Pancreas (tissue), 10 donors: ENCODE measurements at regions not wholly inside any gene's neighbourhood (a gene's known extent, or its start where the extent isn't known, plus 50 kb on each side); places are given as distances from the start of the nearest gene placed in this dataset.
A peak's percentile ranks its signal among the peaks of the same experiment; 100 is the strongest.

Source experiments
- ATAC-seq, 4 donors: fragments of 200-7000 bp; cut with Tn5 transposase; one replicate each; pipeline versions ENCODE4 v1.8.0 to v1.9.1; 2020; ENCODE audit warnings: mild to moderate bottlenecking in 4 of 4, moderate library complexity in 4 of 4
- DNase-seq, 6 donors: peaks; one replicate each; pipeline ENCODE4 v3.0.0-alpha.2; 2020
- FAIRE-seq: peaks from 2 replicates; lab custom pipeline; 2012; peaks lifted over from hg19 to GRCh38; lab: Jason Lieb, UNC
- H3K27ac ChIP-seq, 4 donors: fragments of 200-600 bp; sonication (generic); 1 replicate in 3 of 4; 2 replicates in 1 of 4; pipeline versions ENCODE4 v1.5.0 to v1.8.0; 2020
- H3K27me3 ChIP-seq, 4 donors: fragments of 200-600 bp; one replicate each; pipeline ENCODE4 v1.8.0; 2021
- H3K36me3 ChIP-seq, 3 donors: fragments of 200-600 bp; sonication (generic) in 1 of 3; one replicate each; pipeline versions ENCODE4 v1.5.0 to v1.8.0; 2020 to 2021
- H3K4me1 ChIP-seq, 3 donors: fragments of 200-600 bp; one replicate each; pipeline ENCODE4 v1.8.0; 2021
- H3K4me3 ChIP-seq, 4 donors: fragments of 200-600 bp; sonication (generic) in 2 of 4; one replicate each; pipeline versions ENCODE4 v1.5.0 to v1.8.0; 2020 to 2021
- H3K9me3 ChIP-seq, 4 donors: fragments of 200-600 bp; one replicate each; pipeline ENCODE4 v1.8.0; 2021
- WGBS, 2 donors: extraction: QIAGEN DNeasy Blood & Tissue Kit; methylation state at CpG; one replicate each; pipeline ENCODE4 v1.1.7; 2013; 5-methylcytosine and 5-hydroxymethylcytosine counted together
- intact Hi-C, 3 donors: fragments of 100-400 bp; cut with DNase I; formaldehyde crosslinking; loops; one replicate each; pipeline versions ENCODE4 v1.11.1 to v1.14.2; 2022
- TF ChIP-seq, protein P1 (sequence below), 4 donors: fragments of 200-600 bp; sonication (generic) in 3 of 4; IDR thresholded peaks; one replicate each; pipeline versions ENCODE4 v1.5.0 to v1.8.0; 2021; ENCODE audit warnings: antibody characterized with exemption in 4 of 4
- donor health status: healthy with polysubstance abuse.
- donor health status: DM: no; HTN: no; CAD: no; lungs with moderate emphysema.
- donor health status: DM: no; HTN: no; CAD: no.
- donor health status: control.
- donor health status: control.
- donor health status: Bipolar disorder and iron deficiency.
- donor health status: DM: yes; HTN: yes; CAD: no.
- donor health status: DM: no; HTN: no; CAD: no.
- donor health status: DM: no; HTN: no; CAD: no.
- donor health status: DM: yes; HTN: yes; CAD: no.

DNA sequence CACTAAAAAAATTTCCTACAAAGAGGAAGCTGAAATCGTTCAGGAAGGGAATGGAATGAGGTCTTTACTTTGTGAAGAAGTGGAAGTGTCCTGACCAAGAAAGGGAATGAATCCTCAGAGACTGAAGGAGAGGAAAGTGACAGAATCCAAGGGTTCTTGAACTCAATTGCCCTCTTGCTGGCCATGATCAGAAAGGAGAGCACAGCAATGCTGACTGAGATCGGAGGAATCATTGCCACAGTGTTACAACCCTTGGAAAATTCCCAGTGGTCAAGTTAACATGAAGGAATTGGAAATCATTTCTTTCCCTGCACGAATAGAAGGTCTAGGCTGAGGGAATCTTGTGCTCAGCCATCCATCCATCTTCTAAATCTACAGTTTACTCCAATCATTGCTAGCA, 190.0 kb upstream of the NEIL3 start:
- no peaks in the 10 kb centered on the region for H3K36me3 ChIP-seq
- no peaks in the 10 kb centered on the region for H3K27me3 ChIP-seq
- ATAC-seq (peak in 1 of 4 donors; percentile 37), FAIRE-seq (no peak), DNase-seq (no peak)
- WGBS, 2 donors, result 29 to 55% methylated on average over 3 of the region's 3 CpGs
- H3K27ac ChIP-seq, result no peak overlapping the region
- intact Hi-C loops, result no loop called here
- TF ChIP-seq, protein P1, sequence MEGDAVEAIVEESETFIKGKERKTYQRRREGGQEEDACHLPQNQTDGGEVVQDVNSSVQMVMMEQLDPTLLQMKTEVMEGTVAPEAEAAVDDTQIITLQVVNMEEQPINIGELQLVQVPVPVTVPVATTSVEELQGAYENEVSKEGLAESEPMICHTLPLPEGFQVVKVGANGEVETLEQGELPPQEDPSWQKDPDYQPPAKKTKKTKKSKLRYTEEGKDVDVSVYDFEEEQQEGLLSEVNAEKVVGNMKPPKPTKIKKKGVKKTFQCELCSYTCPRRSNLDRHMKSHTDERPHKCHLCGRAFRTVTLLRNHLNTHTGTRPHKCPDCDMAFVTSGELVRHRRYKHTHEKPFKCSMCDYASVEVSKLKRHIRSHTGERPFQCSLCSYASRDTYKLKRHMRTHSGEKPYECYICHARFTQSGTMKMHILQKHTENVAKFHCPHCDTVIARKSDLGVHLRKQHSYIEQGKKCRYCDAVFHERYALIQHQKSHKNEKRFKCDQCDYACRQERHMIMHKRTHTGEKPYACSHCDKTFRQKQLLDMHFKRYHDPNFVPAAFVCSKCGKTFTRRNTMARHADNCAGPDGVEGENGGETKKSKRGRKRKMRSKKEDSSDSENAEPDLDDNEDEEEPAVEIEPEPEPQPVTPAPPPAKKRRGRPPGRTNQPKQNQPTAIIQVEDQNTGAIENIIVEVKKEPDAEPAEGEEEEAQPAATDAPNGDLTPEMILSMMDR (IDR thresholded peaks at IDR 0.05), result no peak
- H3K4me1 ChIP-seq, result no peaks in the 10 kb centered on the region
- no peak overlapping the region for H3K4me3 ChIP-seq
- H3K9me3 ChIP-seq, result no peaks in the 10 kb centered on the region

DNA sequence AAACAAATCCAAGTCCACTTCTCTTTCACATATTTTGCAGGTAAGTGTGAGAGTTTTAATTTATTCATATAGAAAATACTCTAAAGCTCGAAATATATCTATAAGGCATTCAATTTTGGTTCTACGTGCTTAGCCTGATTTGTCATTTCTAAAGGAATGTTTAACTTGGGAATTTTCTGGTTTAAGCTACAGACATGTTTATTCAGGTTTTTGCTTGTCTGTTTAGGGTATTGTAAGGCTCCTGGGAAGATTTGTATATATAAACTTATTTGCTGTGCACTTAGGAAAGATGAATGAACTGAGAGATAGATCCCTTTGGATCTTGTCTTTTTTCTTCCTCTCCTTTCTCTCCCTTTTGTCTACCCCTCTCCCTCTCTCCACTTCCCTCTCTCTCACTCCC, 185.9 kb upstream of the NEIL3 start:
- H3K4me3 ChIP-seq, result no peak overlapping the region
- no peak for ATAC-seq
- no peak for FAIRE-seq
- no peaks in the 10 kb centered on the region for H3K9me3 ChIP-seq
- H3K27me3 ChIP-seq, result no peaks in the 10 kb centered on the region
- TF ChIP-seq, protein P1 (IDR thresholded peaks at IDR 0.05), result no peak
- WGBS, 2 donors, result 47 to 49% methylated on average over 2 of the region's 2 CpGs
- H3K36me3 ChIP-seq, result no peaks in the 10 kb centered on the region
- H3K27ac ChIP-seq, result no peak overlapping the region
- DNase-seq, result no peak
- intact Hi-C loops, result no loop called here
- no peaks in the 10 kb centered on the region for H3K4me1 ChIP-seq

DNA sequence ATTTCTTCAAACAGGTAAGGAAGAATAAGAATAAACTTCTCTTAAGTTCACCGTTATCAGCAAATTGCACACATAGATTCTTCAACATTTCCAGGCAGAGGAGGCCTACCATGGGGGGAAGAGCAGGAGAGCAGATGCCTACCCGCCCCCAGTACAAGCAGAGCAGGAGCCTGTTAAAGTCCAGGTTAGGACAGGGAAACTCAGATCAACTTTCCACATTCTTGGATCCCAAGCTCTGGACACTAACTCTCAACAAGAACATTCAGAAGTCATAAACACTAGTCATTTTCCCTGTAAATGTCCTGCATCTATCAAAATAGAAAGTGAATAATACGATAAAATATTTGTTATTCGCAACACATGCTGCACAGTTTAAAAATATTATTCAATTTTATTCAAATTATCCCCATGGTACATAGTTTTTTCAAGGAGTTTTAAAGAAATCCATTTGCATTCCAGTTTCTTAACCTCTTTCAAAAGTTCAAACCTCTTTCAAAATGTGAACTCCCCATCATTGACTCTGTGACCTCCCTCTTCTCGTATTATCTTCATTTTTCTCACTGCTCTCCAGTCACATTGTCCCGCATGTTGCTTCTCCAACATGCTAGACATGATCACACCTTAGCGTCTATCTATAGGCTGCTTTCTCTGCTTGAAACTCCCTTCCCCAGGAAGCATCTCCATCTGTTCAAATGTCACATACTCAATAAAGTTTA, 185.2 kb upstream of the NEIL3 start:
- intact Hi-C loops, result no loop called here
- 55 to 69% methylated on average over 7 of the region's 7 CpGs for WGBS, 2 donors

DNA sequence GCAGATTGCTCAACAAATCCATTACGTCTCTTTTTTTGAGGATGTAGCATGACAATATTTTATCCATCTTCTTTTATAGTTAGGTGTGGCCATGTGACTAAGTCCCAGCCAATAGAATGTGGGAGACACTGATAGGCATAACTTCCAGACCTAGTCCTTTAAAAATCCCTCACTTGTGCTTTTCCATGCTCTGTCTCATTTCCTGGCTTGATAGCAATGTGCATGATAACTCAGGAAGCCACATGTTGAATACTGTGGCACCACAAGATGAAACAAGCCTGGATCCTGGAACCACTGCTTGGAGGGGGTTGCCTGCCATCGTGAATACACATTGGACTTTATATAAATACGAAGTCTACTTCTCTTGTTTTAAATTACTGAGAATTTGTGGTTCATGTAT, 184.0 kb upstream of the NEIL3 start:
- intact Hi-C loops, result no loop called here
- WGBS, 2 donors, result 52 to 78% methylated on average over 3 of the region's 3 CpGs
- ATAC-seq (no peak), DNase-seq (no peak), FAIRE-seq (no peak)
- no peaks in the 10 kb centered on the region for H3K36me3 ChIP-seq
- no peaks in the 10 kb centered on the region for H3K4me1 ChIP-seq
- TF ChIP-seq, protein P1 (IDR thresholded peaks at IDR 0.05), result no peak
- H3K27ac ChIP-seq, result no peak overlapping the region
- no peaks in the 10 kb centered on the region for H3K9me3 ChIP-seq
- H3K4me3 ChIP-seq, result no peak overlapping the region
- H3K27me3 ChIP-seq, result no peaks in the 10 kb centered on the region

More for the DNA sequence above, 185.2 kb upstream of the NEIL3 start:
- H3K36me3 ChIP-seq, result no peaks in the 10 kb centered on the region
- no peak overlapping the region for H3K27ac ChIP-seq
- H3K4me1 ChIP-seq, result no peaks in the 10 kb centered on the region
- TF ChIP-seq, protein P1 (IDR thresholded peaks at IDR 0.05), result no peak
- no peak for FAIRE-seq
- H3K9me3 ChIP-seq, result no peaks in the 10 kb centered on the region
- H3K27me3 ChIP-seq, result no peaks in the 10 kb centered on the region
- no peak for ATAC-seq
- DNase-seq, result no peak
- no peak overlapping the region for H3K4me3 ChIP-seq

- TF ChIP-seq, protein P1 (IDR thresholded peaks at IDR 0.05), result no peak
- no peak for FAIRE-seq
- Histone ChIP-seq H3K27me3 (no peaks in the 10 kb centered on the region), H3K4me1 (no peaks in the 10 kb centered on the region), H3K4me3 (no peak overlapping the region), H3K36me3 (no peaks in the 10 kb centered on the region), H3K9me3 (no peaks in the 10 kb centered on the region), H3K27ac (no peak overlapping the region)
- no peak for ATAC-seq
- no peak for DNase-seq
- intact Hi-C loops, result no loop called here
Measured at GRCh38 chr4:177127658-177128057, 182.0 kb upstream of the NEIL3 start.
